SK-N-DZ (cell line): ENCODE measurements at regions not wholly inside any gene's neighbourhood (a gene's known extent, or its start where the extent isn't known, plus 50 kb on each side); places are given as distances from the start of the nearest gene placed in this dataset.
A peak's percentile ranks its signal among the peaks of the same experiment; 100 is the strongest.
"Not testable (repeated sequence)": the region's sequence is repeated elsewhere in the genome, so short reads cannot be mapped to it uniquely, and the experiment has no call there.

ENCODE experiments used
- DNase-seq: peaks from one replicate; pipeline ENCODE4 v3.0.0-alpha.2; 2015; ENCODE audit warnings: low spot score

DNA sequence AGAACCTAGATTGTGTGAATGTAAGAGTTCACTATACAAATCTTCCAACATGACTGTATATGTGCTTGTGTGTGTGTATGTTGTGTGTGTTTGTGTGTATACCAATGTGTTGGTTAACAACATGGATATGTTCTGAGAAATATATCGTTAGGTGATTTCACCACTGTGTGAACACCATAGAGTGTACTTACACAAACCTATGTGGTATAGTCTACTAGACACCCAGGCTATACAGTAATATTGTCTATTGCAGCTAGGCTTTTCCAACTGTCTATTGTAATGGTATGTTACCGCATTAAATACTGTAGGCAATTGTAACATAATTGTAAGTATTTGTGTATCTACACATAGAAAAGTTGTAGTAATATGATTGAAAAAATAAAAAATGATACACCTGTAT is 959.2 kb upstream of the SEMA6A start:
- no peak for DNase-seq

DNA sequence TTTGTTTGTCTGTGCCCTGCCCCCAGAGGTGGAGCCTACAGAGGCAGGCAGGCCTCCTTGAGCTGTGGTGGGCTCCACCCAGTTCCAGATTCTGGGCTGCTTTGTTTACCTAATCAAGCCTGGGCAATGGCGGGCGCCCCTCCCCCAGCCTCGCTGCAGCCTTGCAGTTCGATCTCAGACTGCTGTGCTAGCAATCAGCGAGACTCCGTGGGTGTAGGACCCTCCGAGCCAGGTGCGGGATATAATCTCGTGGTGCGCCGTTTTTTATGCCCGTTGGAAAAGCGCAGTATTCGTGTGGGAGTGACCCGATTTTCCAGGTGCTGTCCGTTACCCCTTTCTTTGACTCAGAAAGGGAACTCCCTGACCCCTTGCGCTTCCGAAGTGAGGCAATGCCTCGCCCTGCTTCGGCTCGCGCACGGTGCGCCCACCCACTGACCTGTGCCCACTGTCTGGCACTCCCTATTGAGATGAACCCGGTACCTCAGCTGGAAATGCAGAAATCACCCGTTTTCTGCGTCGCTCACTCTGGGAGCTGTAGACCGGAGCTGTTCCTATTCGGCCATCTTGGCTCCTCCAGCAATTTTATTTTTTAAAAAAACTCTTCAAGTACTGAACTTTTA is 958.5 kb upstream of the SEMA6A start:
- DNase-seq = not testable (repeated sequence)

DNA sequence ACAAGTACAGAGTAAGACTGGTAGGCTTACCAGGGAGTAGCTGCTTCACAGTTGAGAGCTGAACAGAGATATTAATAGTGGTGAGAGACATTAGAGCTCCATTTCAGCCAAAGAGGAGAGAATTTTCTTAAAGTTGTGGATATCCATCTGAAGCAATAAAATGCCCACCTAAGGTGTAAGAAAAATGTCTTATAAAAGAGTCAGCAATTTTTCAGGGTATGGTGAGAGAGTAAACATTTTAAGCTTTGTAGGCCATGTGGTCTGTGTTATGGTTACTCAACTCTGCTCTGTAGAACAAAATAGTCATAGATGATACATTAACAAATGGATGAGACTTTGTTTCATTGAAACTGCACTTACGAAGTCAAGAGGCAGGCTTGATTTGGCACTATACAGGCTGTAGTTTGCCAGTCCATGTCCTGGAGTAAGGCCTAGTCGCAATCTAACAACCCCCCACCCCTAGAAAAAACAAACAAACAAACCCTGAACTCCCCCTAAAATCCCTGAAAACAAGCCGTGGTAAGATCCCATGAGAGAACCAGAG is 945.4 kb upstream of the SEMA6A start:
- no peak for DNase-seq

DNA sequence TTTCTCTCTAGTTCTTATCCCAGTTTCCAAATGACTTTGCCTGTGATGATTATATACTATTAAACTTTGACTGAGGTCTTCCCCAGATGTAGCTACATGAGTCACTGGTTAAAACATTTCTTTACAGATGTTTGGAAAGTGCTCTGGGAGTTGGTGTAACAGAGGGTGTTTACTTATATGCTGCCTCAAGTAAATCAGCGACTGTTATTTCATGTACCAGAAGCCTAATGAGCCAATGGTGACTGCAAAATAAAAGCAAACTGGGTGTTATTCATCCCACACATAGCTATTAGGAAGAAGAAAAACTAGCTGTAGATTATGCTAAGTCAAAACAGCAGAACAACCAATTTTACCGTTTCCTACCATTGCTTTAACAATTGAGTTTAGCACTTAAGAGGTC is 929.7 kb upstream of the SEMA6A start:
- no peak for DNase-seq

GRCh38 chr5:117497601-117498000 is 923.0 kb upstream of the SEMA6A start:
- DNase-seq = no peak

DNA sequence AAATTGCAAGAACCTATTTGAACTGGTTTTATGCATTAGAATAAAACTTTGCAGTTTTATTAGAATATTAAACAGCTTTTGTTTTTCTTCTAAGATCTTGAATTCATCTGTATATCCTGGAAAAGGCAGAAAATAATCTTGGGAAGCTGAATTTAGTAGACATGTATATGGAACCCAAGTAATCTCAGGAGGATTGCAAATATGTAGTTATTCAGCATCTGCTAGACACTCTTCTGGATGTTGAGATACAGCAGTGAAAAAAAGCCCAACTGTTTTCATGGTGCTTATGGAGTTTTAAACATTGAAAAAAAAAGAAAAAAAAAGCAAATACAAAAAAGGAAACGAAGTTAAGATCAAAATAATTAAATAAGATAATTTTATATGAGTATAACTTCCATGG is 922.2 kb upstream of the SEMA6A start:
- no peak for DNase-seq

DNA sequence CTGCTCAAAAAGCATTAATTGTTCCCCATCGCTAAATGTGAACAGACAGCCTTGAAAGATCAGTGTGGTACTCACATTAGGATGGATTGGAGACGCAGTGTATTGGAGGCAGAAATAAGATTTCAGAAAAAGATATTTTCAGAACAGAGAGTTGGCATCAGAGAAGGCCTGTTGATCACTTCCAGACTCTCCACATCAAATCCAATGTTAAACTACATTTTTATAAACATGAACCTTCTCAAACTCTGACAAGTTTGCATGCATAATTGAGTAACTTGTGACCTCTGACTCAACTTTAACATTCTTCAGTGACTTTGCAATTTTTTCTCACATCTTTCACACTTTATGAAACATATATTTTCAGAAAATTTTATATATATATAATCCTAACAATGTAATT is 919.6 kb upstream of the SEMA6A start:
- DNase-seq = no peak

DNA sequence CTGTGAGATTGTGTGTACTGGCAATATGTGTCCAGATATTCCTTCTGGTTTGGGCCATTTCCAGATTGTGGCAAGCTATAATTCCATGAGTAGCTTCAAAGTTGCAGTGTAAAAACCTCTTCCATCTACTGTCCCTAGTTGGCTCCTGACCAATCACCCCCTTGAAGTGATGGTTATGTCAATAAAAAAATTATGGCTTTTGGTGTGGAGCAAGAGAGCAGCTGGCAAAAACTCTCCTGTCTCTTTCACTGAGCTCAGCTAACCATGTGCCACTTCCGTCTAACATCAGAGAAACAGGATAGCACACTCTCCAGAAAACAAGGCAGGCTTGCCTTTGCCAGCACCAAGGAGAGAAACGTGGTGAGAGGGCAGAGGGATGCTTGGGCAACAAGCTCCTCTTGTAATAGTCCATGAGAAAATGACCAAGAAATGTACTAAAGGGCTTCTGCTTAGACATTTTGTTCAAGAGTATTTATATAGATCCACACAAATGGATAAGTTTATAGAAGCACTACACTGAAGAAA is 914.4 kb upstream of the SEMA6A start:
- DNase-seq = no peak

DNA sequence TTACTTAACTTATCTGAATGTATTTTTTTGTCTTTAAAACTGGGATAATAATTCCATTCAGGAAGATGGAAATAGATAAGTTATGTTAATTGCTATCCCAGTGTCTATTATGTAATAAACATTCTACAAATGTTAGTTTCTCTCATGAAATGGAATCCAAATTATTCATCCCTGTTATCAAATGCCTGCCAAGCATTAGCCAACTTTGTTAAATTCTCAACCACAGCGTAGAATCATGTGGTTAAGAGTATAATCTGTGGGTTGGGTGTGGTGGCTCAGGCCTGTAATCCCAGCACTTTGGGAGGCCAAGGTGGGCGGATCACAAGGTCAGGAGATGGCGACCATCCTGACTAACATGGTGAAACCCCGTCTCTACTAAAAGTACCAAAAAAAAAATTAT is 912.9 kb upstream of the SEMA6A start:
- no peak for DNase-seq

GRCh38 chr5:117486879-117487391 is 912.3 kb upstream of the SEMA6A start:
- DNase-seq = peak; percentile 45

- no peak for DNase-seq
These were observed 911.6 kb upstream of the SEMA6A start for GRCh38 chr5:117486261-117486660.

- no peak for DNase-seq
These were observed 901.3 kb upstream of the SEMA6A start for GRCh38 chr5:117475919-117476318.

DNA sequence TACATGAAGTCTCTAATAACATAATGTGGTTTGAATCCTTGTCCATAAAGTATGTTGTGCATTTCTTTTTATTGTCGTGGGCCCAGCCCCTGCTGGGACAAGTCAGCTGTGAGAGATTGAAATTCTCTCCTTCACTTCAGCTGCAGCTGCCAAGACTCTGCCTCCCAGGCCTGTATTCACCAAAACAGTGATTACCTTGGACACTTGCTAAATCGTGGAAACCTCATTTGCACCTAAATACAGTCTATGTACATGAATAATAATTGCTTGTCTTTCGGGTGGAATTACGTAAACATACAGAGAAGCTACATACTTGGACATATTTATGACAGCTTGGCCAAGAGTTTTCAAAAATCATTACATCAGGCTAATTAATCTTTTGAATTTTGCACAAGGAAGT is 898.5 kb upstream of the SEMA6A start:
- DNase-seq = no peak

GRCh38 chr5:117463881-117464570 is 889.4 kb upstream of the SEMA6A start:
- peak; percentile 18 for DNase-seq

DNA sequence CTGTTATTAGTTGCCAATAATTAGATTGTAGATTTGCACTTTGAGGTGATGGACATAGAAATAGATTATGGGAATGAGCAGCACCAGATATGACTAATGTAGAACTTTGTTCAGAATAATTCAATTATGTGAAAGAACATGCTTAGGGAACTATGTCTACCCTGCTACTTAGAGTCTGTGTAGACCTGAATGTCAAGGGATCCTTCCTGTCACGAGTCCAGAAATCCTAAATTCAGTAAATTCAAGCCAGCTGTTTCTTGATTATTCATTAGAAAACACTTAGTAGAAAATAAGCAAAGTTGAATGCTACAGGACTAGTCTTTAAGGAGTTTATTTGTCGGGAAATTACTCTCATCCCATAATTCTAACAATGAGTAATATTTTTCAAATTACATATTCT is 887.3 kb upstream of the SEMA6A start:
- no peak for DNase-seq

- DNase-seq = no peak
These were observed 886.8 kb upstream of the SEMA6A start for GRCh38 chr5:117461403-117461802.

- DNase-seq = no peak
These were observed 883.0 kb upstream of the SEMA6A start for GRCh38 chr5:117457656-117458055.

DNA sequence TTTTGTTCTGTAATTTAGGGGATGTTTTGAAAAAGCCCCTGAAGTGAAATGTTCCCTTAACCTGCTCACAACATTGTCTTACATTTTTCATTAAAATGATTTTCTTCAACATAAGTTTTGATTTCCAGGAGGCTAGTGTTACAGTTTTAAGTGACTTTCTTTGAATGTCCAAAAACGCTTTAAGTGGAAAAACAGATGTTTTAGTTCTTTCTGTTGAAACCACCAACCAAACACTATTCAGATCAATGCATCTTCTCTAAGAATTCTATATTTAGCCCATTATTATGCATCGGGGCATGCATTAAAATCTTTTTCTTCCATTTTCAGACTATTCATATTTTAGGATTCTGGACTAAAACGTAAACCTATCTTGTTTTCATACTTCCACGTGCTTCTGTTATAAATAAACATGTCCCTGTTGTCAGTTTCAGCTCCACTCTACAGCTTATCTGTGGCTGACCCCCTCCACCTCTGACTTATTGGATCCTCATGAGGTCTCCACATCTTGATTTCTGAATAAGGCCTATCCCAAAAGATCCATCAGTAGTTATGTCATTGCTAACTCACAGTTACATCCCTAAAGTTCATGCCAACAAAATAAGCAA is 882.3 kb upstream of the SEMA6A start:
- no peak for DNase-seq

DNA sequence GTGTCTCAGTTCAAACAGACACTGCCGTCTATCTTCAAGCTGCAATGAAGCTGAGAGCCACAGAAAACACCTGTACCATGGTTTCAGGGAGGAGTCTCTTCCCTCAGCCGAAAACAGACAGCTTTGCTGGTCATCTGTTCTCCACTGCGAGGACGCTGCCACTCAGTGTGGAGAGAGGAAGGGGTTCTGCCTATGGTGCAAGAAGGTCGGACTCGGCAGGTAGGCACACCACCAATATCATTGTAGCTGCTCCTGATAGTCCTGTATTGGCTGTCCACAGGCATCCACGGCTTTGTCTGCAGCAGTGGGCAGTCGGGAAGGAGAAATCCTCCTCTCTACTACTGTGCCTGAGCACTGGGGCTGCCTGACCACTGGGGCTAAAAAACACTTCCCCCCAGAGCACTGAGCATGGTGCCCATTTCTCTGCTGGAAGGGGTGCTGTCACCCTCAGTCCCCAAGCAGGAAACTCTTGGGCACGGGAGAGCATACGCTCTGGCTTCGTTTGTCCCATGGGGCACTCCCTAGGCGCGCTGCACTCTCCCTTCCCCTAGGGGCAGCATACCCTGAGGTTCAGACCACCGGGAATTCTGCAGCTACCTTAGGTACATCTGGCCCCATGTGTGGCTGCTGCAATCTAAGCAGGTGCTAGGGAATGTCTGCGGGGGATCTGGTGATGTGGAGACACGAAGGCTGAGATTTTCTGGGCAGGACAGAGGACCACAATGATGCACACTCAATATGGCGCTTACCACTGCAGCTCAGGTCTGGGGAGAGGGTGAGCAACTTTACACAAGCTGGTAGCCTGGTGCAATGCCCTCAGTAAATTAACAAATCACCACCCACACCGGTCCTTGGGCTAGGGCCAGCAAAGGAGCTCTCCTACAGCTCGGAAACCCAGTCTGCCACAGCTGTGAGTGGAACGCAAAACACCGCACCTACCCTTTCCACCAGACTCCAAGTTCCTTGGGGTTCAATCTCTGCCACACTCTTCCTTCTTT is 880.9 kb upstream of the SEMA6A start:
- DNase-seq = peak; percentile 9

- peak; percentile 14 for DNase-seq
These were observed 880.1 kb upstream of the SEMA6A start for GRCh38 chr5:117454716-117455212.

GRCh38 chr5:117436846-117437245 is 862.2 kb upstream of the SEMA6A start:
- DNase-seq = no peak
